Epithelial cell of prostate (primary cell): ENCODE measurements at regions not wholly inside any gene's neighbourhood (a gene's known extent, or its start where the extent isn't known, plus 50 kb on each side); places are given as distances from the start of the nearest gene placed in this dataset.
"Not testable (repeated sequence)": the region's sequence is repeated elsewhere in the genome, so short reads cannot be mapped to it uniquely, and the experiment has no call there.

ENCODE experiments used
- DNase-seq: peaks from one replicate; pipeline ENCODE4 v3.0.0-alpha.2; 2011; ENCODE audit warnings: low read depth, low spot score
- H3K27ac ChIP-seq: fragments of 450-650 bp; 2 replicates; pipeline ENCODE4 v1.5.1; 2017; ENCODE audit warnings: mild to moderate bottlenecking

DNA sequence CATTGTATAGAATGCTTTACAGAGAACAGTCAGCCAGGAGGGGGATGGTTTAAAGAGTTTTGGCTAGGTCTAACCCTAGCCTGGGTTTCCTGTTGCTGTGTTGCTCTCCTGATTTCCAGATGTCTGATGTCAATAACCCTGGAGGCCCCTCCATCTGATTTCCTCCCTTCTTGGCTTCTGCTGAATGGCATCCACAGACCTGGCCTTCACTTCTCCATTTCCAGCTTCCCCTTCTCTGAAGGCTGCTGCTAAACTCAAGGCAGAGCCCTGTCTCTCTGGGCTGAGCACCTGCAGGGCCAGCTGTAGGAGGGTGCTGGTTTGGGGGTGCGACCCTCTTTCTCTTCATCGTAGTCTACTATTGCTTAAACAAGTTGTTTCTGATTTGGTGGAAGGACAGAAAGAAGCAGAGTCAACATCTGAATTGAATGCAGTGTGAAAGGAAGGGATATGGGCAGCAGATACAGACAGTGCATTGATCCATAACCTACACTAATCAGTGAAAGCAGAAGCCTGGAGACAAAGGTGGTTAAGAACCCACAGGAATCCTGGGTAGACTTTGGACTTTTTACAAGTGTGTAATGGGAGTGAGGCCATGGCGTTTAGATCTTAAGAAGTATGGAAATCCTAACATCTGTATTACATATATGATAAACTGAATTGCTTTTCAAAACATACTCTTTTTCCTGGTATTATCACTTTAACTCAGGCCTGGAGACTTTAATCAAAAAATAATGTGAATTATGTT is 153.6 kb downstream of the HRH4 start:
- no peak overlapping the region for H3K27ac ChIP-seq
- no peak for DNase-seq

DNA sequence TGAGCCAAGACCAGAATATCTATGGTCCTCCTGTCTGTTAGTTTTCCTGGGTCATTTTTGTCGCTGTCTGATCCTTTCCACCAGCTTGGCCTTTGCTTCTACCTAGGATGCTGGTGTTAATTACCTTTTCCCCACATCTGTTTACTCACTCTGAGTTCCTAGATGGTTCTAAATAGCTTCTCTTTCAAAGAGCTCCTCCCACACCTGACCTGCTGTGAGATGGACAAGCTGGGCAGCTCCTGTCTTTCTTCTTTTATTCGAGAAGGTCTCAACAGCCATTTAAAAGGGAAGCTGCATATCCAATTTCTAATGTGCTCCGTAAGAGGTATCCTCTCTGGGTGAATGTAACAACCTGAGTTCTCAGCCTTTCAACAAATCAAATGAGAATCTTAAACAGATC is 156.2 kb downstream of the HRH4 start:
- DNase-seq = no peak

DNA sequence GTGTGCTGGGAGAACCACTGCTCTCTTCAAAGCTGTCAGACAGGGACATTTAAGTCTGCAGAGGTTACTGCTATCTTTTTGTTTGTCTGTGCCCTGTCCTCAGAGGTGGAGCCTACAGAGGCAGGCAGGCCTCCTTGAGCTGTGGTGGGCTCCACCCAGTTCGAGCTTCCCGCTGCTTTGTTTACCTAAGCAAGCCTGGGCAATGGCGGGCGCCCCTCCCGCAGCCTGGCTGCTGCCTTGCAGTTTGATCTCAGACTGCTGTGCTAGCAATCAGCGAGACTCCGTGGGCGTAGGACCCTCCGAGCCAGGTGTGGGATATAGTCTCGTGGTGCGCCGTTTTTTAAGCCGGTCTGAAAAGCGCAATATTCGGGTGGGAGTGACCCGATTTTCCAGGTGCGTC is 164.0 kb downstream of the HRH4 start:
- not testable (repeated sequence) for H3K27ac ChIP-seq, DNase-seq

More for the DNA sequence above, 156.2 kb downstream of the HRH4 start:
- H3K27ac ChIP-seq = no peak overlapping the region

DNA sequence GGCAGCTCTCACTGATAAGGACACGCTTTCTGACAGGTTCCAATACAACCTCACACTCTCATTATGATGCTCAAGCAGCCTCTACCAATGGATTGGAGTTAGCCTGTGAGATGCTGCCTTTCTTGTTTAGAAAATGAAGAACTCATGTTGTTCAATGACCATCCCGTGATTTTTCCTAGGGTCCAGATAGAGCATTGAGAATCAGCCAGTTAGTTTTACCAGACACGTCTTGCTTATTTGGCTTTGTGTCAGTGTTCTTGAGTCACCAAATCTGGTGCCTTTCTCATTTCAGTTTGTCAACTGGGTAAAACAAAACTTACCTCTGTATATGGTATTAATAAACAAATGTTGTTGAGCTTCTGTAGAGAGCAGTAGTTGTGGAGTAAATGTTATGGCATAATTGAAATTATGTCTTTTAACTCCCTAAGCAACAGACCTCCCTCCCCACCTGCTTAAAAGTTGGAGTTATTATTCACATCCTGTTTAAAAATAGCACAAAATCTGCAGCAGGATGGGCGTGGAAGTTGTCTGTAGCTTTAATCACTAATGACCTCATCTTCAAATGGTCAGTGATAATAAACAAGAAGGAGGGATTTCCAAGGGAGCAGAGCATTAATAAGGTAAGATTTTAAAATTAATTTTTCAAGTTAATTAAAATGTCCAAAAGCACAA is 167.3 kb downstream of the HRH4 start:
- H3K27ac ChIP-seq = no peak overlapping the region

DNA sequence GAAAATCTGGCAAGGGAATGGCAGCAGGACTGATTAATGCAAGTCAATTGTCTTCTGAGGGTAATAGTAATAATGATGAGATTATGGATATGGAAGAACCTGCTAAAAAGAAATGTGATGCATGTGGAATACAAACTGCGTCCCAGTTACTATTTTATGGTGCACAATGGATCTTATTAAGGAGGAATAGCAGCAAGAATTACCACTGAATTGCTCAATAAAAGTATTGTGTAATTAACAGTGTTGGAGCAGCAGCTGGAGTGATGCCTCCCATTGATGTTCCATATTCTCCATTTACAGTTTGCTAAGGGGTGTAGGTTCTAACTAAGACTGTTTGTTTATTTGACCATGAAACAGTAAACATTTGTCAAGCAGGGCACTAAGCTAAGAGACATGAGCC is 167.9 kb downstream of the HRH4 start:
- H3K27ac ChIP-seq = no peak overlapping the region
- no peak for DNase-seq

More for the DNA sequence above, 167.3 kb downstream of the HRH4 start:
- no peak for DNase-seq

DNA sequence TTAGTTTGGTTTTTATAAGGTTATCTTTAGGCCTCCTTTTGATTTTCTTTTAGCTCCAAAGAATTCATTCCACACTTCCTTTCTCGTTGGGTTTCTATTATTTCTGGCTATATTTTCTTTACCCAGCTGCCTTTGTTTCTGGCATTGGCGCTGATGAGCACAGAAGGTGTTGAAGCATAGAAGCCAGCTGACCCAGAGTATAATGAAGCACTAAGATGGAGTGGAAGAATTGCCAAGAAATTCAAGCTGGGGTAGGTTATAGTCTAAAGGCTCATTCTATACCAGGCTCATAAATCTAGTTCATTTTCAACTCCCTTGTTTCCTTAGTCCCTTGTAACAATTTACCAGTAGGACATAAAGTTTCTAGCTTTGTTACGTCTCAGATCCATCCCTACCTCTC is 169.5 kb downstream of the HRH4 start:
- H3K27ac ChIP-seq = no peak overlapping the region
- DNase-seq = no peak

DNA sequence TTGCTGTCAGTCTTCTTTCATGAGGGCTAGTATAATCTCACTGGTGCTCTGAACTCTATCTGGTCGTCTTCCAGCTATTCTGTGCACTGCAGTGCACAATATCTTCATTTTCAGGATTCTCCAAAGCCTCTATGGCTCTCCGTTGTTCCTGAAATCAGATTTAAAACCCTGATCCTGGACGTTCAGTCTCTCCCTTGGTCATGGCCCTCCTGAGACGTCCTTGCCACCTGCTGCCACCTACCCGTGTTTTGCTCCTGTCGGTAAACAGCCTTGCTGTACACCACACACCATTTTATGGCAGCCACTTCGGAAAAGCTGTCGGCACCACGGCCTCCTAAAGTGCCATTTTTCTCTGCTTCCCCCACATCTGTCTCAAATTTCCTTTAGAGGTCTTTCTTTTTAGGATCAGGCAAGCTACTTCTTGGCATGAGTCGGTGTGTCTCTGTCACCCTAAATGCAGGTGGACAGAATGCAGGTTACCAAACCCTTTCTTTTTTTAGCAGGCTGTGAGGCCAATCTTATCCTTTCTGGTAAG is 170.0 kb downstream of the HRH4 start:
- no peak for DNase-seq

DNA sequence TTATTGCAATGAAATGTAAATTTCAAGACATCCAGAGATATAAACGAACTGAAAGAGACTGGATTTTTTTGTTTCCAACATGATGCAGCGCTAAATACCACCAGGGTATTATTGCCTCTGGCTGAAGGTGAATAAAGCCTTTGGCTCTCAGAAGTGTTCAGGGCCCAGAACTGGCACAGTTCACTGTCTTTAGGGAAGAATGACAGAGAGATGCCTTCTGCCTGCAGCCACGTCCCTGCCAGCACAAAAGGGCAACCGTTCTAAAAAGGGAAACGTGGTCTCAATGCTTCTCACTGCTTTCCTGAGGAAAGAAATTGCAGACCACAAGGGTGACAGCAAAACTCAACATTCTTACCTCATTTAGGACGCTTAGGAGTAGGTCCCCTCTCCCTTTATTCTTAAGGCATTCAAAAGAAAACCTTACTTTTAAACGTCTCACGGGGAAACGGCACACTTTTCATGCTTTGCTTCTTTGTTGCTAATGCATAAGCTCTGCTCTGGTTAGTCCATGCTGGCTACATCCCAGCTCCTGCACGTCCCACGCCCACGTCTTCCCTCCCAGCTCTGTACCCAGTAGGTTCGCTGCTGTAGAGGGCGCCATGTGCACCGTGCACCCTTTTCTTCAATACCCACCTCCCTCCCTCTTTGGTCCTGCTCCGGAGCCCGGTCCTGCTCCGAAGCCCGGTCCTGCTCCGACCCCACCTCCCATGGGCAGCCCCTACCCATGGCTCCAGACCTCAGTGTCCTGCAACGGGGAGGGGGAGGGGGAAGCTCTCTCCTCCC is 171.0 kb downstream of the HRH4 start:
- DNase-seq = no peak
- H3K27ac ChIP-seq = no peak overlapping the region

More for the DNA sequence above, 170.0 kb downstream of the HRH4 start:
- no peak overlapping the region for H3K27ac ChIP-seq

DNA sequence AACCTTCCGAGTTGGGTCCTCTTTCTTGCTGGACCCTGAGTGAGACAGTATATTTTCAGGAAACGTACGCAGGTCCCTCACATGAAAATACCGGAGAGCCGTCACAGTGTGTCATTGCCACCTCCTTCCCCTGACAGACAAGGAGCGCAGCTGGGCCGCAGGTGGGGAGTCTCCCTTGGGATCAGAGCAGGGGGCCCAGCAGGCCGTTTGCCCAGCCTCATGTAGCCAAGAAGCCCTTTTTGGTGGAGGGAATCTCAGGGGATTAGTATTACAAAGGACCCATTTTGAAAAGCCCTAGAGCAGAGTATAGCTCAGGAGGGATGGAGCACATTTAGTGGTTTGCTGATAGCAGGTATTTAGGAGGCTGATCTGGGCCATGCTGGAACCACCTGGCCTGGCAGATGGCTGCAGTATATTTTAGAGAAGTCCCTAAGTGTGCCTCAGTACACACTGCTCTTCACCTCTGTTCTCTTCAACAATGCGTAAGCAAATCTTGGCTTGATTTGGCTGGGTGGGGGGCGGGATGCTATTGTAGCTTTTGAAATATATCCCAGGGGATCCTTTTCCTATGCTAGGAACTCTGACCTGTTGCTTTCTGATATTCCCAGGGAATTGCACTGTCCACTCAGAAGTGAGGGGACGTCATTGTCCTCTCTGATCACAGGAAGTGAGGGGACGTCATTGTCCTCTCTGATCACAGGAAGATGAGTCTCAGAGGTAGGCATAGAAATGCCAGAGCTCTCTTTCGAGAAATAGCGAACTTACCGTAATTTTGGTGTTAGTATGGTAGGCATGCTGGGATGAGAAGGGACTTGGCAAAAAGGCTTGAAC is 171.9 kb downstream of the HRH4 start:
- H3K27ac ChIP-seq = no peak overlapping the region

DNA sequence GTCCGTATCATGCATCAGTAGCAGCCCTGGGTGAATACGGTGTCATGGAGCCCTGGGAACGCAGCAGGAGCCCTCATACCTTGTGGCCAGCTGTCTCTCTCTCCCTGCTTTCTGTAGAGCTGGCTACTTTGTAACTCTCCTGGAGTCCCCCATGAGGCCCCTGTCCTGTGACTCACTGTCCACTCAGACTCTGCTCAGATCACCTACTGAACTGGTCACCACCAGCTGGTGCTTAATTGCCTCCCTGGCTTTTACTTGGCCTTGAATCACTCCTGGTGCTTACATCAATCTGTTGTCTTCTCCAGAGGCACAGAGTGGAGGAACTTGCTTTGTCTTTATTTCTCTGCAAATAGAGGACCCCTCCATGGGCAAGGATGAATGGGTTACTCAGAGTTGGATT is 172.7 kb downstream of the HRH4 start:
- no peak for DNase-seq
- no peak overlapping the region for H3K27ac ChIP-seq

More for the DNA sequence above, 171.9 kb downstream of the HRH4 start:
- no peak for DNase-seq

DNA sequence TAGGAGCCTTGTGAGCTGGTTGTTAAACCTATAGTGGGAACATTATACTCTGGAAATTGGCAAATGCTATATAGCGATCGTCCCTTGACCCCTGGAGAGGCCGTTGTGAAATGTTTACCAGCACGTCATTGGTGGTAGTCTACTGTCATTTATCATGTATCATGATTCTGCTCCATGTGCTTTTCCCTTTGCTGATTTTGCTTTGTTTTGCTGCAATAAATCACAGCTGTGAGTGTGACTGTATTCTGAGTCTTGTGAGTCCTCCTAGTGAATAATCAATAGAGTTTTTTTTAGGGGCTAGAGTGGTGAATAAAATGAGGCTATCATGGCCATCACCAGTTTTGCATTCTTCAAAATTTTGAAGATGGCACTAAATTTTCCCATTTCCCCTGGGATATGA is 189.1 kb downstream of the HRH4 start:
- no peak for DNase-seq
- no peak overlapping the region for H3K27ac ChIP-seq

DNA sequence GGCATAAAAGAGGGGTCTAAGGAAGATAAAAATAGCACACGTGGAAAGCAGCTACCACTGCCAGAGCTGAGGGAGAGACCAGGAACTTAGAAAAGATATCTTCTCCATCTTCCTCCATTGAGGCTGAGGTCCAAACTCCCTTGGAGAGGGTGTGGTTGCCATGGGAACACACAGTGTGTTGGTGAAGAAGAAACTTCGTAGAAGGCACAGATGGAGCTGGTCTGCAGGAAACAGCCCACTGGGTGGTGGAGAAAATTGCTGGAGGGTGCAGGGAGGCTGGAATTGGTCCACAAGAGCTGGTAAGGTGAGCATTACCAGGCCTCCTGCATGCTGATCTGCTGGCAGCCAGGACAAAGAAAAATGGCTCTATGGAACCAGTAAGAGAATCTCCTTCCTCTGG is 191.0 kb downstream of the HRH4 start:
- DNase-seq = no peak
- H3K27ac ChIP-seq = no peak overlapping the region

DNA sequence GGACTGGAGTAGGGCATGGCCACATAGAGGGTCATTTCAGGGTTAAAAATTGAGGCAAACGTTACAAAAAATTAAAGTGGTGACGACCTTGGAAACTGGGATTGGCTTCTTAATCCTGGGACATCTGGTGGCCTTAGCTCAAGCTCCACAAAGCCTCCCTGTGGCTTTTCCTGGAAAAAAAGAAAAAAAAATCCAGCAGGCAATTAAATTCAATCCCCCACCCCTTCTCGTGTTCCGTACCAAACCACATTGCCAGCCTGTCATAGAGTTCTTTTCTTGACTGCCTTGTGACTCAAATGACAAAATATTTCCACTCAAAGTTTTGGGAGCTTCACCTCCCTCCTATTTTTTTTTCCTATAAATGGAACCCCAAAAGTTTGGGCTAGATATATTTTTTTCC is 195.6 kb downstream of the HRH4 start:
- H3K27ac ChIP-seq = no peak overlapping the region
- DNase-seq = no peak

DNA sequence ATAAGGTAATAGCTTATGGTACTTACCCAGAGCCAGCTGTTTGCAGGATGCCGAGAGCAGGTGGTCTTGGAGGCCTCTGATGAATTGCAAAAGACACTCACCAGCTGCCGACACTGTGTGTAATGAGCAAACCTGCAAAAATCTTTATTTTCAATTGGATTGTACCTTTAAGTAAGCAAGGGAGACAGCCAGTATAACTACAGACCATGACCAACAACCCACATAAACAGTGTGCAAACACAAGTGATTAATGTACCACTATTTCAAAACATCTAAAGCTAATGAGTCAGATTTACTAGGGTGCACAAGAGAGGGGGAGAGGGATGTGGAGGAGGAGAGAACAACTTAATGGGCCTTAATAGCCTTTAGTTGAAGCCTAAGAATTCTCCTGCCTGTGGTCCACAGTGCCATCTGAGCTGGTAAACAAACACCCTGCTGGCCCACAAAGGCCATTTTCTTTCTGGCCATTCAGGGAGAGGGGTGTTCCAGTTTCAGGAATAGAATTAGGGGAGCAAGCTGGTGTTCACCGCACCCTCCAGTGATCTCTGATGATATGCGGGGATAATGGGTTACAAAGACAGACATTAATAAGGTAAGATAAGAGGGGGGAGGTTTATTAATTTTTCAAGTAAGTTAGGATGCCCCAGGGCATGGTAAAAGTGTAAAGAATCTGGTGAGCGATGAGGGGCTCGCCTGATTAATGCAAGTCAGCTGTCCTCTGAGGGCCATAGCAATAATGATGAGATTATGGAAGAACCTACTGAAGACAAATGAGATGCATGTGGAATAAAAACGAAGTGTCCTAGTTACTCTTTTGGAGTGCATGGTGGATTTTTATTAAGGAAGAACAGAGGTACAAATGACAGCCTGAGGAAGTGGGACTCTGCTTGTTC is 196.4 kb downstream of the HRH4 start:
- no peak overlapping the region for H3K27ac ChIP-seq
- DNase-seq = peak; percentile 29

DNA sequence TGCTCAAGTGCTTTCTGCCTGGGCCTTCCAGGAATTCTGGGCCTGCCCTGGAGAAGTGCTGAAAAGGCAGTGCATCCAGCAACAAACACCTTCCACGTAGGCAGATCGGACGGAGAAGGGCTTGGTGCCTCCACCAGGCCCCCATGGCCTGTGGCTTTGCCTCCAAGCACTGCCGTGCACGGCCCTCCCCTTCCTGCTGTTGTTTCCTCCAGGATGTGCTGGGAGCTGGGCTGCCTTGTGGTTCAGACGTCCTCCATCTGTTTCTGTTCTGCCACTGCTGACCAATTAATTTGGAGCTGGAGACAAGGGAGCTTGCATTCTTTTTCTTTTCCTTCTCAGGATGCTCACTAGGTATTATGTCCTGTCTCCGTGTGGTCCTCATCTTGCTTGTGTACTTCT is 197.0 kb downstream of the HRH4 start:
- DNase-seq = no peak

DNA sequence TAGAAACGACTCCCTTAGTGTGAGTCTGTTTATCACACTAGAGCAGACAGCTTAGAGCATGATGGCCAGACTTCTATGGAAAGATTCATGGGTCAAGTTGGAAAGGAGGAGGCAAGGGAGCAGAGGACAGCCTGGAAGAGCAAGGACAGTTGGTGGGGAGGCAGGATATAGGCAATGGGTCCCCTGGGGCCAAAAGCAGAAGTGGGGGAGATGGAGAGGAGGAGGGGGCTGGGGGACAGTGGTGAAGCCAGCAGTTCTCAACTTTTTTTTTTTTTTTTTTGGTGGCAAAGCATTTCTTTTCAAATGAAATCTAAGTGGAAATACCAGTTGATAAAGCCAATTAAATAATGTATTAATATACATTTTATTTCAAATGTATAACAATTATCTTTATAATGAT is 197.9 kb downstream of the HRH4 start:
- no peak for DNase-seq
- no peak overlapping the region for H3K27ac ChIP-seq

More for the DNA sequence above, 197.0 kb downstream of the HRH4 start:
- H3K27ac ChIP-seq = no peak overlapping the region

DNA sequence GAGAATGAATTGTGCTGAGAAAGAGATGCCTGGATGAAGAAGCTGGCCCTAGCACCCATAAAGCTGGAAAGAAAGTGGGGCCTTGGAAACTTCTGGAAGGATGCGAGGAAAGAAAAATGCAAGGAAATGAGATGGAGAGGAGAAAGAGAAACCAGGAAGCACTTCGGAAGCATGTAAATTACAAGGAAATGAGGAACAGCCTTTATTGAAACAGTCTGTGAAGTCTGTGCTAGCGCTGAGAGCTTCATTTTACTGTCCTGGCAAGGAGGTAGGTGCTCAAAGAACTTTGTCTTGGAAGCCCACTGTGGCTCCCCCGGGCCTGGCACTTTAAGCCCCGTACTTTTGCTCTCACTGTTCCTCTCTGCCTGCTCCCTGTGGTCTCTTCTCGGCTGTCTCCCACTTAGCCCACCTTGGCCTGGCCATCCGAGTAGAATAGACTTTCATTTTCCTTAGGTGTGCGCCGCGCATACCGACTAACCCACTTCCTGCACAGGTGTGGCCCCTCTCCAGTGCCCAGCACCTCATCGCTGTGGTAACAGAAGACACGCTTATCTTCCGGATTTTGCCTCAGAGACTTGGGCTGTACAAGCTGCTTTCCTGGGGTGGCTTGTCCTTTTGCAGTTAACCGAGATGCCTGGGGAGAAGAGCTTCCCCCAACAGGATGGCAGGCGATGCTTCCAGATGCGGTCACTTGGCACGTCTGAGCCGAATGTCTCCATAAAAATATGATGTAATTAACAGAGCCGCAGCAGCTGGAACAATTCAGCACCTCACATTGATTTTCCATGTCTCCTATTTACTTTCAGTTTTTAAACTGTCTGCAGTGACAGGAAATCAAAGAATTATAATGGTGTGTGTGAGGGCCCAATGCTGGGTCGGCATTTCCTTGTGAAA is 199.6 kb downstream of the HRH4 start:
- H3K27ac ChIP-seq = no peak overlapping the region

DNA sequence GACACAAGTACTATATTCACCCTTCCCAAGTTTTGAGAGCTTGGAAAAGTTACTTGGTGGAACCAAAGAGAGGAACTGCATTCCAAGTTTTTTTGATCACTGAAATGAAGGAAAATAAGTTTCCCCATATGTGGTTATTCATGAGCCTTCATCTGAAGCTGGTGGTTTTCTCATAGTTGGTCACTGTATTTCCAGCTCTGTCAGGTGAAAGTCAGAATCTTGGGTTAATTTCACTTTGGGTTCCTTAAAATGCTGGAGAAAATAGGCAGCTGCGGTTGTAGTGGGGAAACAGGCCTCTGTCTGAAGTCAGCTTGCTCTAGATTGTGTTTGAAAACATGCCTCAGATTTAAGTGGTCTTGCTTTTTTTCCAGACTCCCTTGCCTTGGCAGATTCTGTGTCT is 200.5 kb downstream of the HRH4 start:
- H3K27ac ChIP-seq = no peak overlapping the region
- no peak for DNase-seq

More for the DNA sequence above, 199.6 kb downstream of the HRH4 start:
- DNase-seq = no peak
